ENCODE measurements at regions not wholly inside any gene's neighbourhood (a gene's known extent, or its start where the extent isn't known, plus 50 kb on each side); places are given as distances from the start of the nearest gene placed in this dataset.

DNA sequence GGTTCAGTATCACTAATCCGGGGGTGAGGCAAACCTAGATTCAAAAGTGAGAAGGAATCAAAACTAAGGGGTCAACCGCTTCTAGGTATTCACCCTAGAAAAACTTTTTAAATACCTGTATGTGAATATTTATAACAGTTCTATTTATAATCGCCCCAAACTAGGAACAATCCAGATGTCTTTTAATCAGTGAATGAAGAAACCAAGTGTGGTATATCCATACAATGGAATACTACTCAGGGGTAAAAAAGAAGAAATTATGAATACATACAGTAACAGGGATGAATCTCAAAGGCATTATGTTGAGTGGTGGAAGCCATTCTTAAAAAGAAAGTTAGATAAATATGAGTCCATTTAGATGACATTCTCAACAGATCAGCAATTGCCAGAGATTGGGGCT lies 178.0 kb upstream of the BLID start:
- TF ChIP-seq EZH2phosphoT487 (IDR thresholded peaks at IDR 0.05; ENCODE audit: borderline replicate concordance, low read length) (no peak), CTCF (conservative IDR thresholded peaks at IDR 0.05; ENCODE audit: low read depth, low read length) (no peak), EZH2 (IDR thresholded peaks at IDR 0.05; ENCODE audit: low read length, unreplicated experiment) (no peak)
- ChIA-PET POLR2A (ENCODE audit: unreplicated experiment) (no interaction called here), CTCF (interaction anchor here (0.5 to 1.3 kb wide), 2 partner anchors 140 to 212 kb away, joined by 4 to 6 read pairs; no protein-coding TSS in a partner anchor)
- DNase-seq (no peak), ATAC-seq (no peak)
- no TSS peak for BruUV-seq (replicated peaks)
- no peak overlapping the region for H2AFZ ChIP-seq (ENCODE audit: low read length)
- H3K9me2 ChIP-seq (replicated peaks; ENCODE audit: low read length): no peaks in the 10 kb centered on the region
- intact Hi-C loops (cut with micrococcal nuclease): no loop called here
- H3K4me2 ChIP-seq (ENCODE audit: low read length): no peak overlapping the region
- H3K36me3 ChIP-seq (ENCODE audit: low read depth, low read length): no peaks in the 10 kb centered on the region
- H3K9me3 ChIP-seq (ENCODE audit: low read length): 0 out of 2 replicates have a peak, but pooled peaks cover 7% of the 10 kb centered on the region
- no peaks in the 10 kb centered on the region for H4K20me1 ChIP-seq (ENCODE audit: low read length)
- H3K27ac ChIP-seq (ENCODE audit: low read length): no peak overlapping the region
- no peaks in the 10 kb centered on the region for H3K4me1 ChIP-seq (ENCODE audit: insufficient read depth, low read length)
- H3K4me3 ChIP-seq (ENCODE audit: low read length): no peak overlapping the region
- H3K9ac ChIP-seq (ENCODE audit: low read length): no peak overlapping the region
- H3F3A ChIP-seq (ENCODE audit: low read length, unreplicated experiment): no peaks in the 10 kb centered on the region
- H3K27me3 ChIP-seq (ENCODE audit: low read length): peaks cover 85% of the 10 kb centered on the region
- no peaks in the 10 kb centered on the region for H3K79me2 ChIP-seq (ENCODE audit: low read length)

GRCh38 chr11:122293296-122294023 lies 177.4 kb upstream of the BLID start:
- no peak overlapping the region for H2AFZ ChIP-seq (ENCODE audit: low read length)
- ChIA-PET POLR2A (ENCODE audit: unreplicated experiment) (no interaction called here), CTCF (interaction anchor here (0.5 to 1.3 kb wide), 2 partner anchors 140 to 212 kb away, joined by 4 to 6 read pairs; no protein-coding TSS in a partner anchor)
- no peak overlapping the region for H3K9ac ChIP-seq (ENCODE audit: low read length)
- no peaks in the 10 kb centered on the region for H3K36me3 ChIP-seq (ENCODE audit: low read depth, low read length)
- peaks cover 88% of the 10 kb centered on the region for H3K27me3 ChIP-seq (ENCODE audit: low read length)
- no peaks in the 10 kb centered on the region for H3K4me1 ChIP-seq (ENCODE audit: insufficient read depth, low read length)
- 0 out of 2 replicates have a peak, but pooled peaks cover 7% of the 10 kb centered on the region for H3K9me3 ChIP-seq (ENCODE audit: low read length)
- H3F3A ChIP-seq (ENCODE audit: low read length, unreplicated experiment): no peaks in the 10 kb centered on the region
- no peaks in the 10 kb centered on the region for H3K79me2 ChIP-seq (ENCODE audit: low read length)
- BruUV-seq (replicated peaks): no TSS peak
- no peak overlapping the region for H3K4me2 ChIP-seq (ENCODE audit: low read length)
- H3K27ac ChIP-seq (ENCODE audit: low read length): no peak overlapping the region
- no peak for ATAC-seq
- no peak overlapping the region for H3K4me3 ChIP-seq (ENCODE audit: low read length)
- peak; percentile 40 for DNase-seq
- no peak for TF ChIP-seq EZH2 (IDR thresholded peaks at IDR 0.05; ENCODE audit: low read length, unreplicated experiment)
- peak; percentile 64 for TF ChIP-seq CTCF (conservative IDR thresholded peaks at IDR 0.05; ENCODE audit: low read depth, low read length)
- TF ChIP-seq EZH2phosphoT487 (IDR thresholded peaks at IDR 0.05; ENCODE audit: borderline replicate concordance, low read length): no peak
- no peaks in the 10 kb centered on the region for H4K20me1 ChIP-seq (ENCODE audit: low read length)
- intact Hi-C loops (cut with micrococcal nuclease): no loop called here
- H3K9me2 ChIP-seq (replicated peaks; ENCODE audit: low read length): no peaks in the 10 kb centered on the region

- Histone ChIP-seq H3K4me2 (ENCODE audit: low read length) (no peak overlapping the region), H3K27ac (ENCODE audit: low read length) (no peak overlapping the region), H3K9ac (ENCODE audit: low read length) (no peak overlapping the region), H3F3A (ENCODE audit: low read length, unreplicated experiment) (no peaks in the 10 kb centered on the region), H3K27me3 (ENCODE audit: low read length) (peaks cover 87% of the 10 kb centered on the region), H3K9me2 (replicated peaks; ENCODE audit: low read length) (no peaks in the 10 kb centered on the region), H3K36me3 (ENCODE audit: low read depth, low read length) (no peaks in the 10 kb centered on the region), H3K4me3 (ENCODE audit: low read length) (no peak overlapping the region), H4K20me1 (ENCODE audit: low read length) (no peaks in the 10 kb centered on the region), H3K4me1 (ENCODE audit: insufficient read depth, low read length) (no peaks in the 10 kb centered on the region), H3K79me2 (ENCODE audit: low read length) (no peaks in the 10 kb centered on the region), H2AFZ (ENCODE audit: low read length) (no peak overlapping the region), H3K9me3 (ENCODE audit: low read length) (0 out of 2 replicates have a peak, but pooled peaks cover 7% of the 10 kb centered on the region)
- intact Hi-C loops (cut with micrococcal nuclease): no loop called here
- POLR2A ChIA-PET (ENCODE audit: unreplicated experiment): no interaction called here
- no peak for DNase-seq
- no TSS peak for BruUV-seq (replicated peaks)
- TF ChIP-seq CTCF (conservative IDR thresholded peaks at IDR 0.05; ENCODE audit: low read depth, low read length) (no peak), EZH2 (IDR thresholded peaks at IDR 0.05; ENCODE audit: low read length, unreplicated experiment) (no peak), EZH2phosphoT487 (IDR thresholded peaks at IDR 0.05; ENCODE audit: borderline replicate concordance, low read length) (no peak)
- CTCF ChIA-PET: no interaction called here
- no peak for ATAC-seq
These were observed 171.4 kb upstream of the BLID start for GRCh38 chr11:122287401-122287800.

Measured in PC-3 (cell line).